ENCODE measurements at regions not wholly inside any gene's neighbourhood (a gene's known extent, or its start where the extent isn't known, plus 50 kb on each side); places are given as distances from the start of the nearest gene placed in this dataset.

DNA sequence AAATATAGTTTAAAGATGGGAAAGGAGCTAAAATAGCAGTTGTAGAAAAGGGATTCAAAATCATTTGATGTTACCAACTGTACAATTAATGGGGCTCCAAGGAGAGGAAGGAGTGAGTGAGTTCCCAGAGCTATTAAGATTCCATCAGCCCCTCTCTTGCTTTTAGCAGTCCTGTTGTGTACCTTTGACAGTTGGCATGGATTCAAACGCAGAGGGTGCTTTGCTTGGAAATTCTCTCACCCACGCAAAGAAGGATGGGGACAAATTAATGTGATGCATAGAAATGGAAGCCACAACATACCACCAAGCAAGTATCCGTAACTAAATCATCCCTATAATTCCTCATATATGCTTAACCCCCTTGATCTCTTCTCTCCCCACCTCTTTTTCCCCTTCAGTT, 461.3 kb downstream of the EBF1 start:
- TF ChIP-seq, protein P1, sequence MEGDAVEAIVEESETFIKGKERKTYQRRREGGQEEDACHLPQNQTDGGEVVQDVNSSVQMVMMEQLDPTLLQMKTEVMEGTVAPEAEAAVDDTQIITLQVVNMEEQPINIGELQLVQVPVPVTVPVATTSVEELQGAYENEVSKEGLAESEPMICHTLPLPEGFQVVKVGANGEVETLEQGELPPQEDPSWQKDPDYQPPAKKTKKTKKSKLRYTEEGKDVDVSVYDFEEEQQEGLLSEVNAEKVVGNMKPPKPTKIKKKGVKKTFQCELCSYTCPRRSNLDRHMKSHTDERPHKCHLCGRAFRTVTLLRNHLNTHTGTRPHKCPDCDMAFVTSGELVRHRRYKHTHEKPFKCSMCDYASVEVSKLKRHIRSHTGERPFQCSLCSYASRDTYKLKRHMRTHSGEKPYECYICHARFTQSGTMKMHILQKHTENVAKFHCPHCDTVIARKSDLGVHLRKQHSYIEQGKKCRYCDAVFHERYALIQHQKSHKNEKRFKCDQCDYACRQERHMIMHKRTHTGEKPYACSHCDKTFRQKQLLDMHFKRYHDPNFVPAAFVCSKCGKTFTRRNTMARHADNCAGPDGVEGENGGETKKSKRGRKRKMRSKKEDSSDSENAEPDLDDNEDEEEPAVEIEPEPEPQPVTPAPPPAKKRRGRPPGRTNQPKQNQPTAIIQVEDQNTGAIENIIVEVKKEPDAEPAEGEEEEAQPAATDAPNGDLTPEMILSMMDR (IDR thresholded peaks at IDR 0.05) = no peak
- no peak for TF ChIP-seq POLR2A (IDR thresholded peaks at IDR 0.05)
- WGBS, 2 donors = 81 to 87% methylated on average over 3 of the region's 3 CpGs
- DNase-seq (ENCODE audit: low spot score in 2 of 2) = no peak
- intact Hi-C loops (cut with DNase I; ENCODE audit: low total_unique reads) = no loop called here
- H3K4me3 ChIP-seq (ENCODE audit: low read depth, poor library complexity, severe bottlenecking) = no peak overlapping the region

DNA sequence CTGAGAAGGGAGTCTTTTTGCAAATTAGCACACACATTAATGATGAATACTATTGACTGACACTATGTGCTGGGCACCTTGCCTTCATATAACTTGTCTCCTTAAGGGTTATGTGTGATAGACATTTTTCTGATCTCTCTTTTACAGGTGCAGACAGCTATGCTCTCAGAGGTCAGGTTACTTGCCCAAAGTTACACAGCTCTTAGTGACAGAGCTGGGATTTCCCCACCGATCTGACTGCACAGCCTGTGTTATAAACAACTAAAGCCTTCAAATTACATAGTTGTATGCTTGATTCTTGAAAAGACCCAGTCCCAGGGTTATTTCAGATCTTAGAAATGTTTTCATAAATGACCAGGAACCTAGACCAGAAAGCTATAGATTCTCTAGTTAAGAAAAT, 462.7 kb downstream of the EBF1 start:
- no peak for DNase-seq (ENCODE audit: low spot score in 2 of 2)
- no peak for TF ChIP-seq POLR2A (IDR thresholded peaks at IDR 0.05)
- TF ChIP-seq, protein P1 (IDR thresholded peaks at IDR 0.05) = no peak
- no peak overlapping the region for H3K4me3 ChIP-seq (ENCODE audit: low read depth, poor library complexity, severe bottlenecking)
- WGBS, 2 donors = 0 to 59% methylated on average over 1 of the region's 1 CpG
- intact Hi-C loops (cut with DNase I; ENCODE audit: low total_unique reads) = no loop called here

DNA sequence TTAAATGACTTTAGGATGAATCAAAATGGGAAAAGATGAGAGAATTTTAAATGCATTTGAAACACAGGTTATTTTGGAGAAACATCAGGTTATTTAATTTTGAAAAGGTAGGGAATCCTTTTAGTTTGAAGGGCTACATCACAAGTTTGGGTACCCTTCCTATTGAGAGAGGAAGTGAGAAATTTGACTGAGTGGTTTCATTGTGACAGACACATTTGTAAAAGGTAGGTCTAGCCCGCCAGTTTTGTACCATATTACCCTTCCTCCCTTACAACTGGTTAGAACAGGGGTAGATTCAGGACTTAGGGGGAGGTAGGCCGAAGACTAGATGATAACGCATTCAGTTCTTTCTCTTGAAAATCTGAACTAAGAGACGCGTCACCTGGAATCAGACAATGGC, 464.2 kb downstream of the EBF1 start:
- 95 to 96% methylated on average over 5 of the region's 5 CpGs for WGBS, 2 donors

DNA sequence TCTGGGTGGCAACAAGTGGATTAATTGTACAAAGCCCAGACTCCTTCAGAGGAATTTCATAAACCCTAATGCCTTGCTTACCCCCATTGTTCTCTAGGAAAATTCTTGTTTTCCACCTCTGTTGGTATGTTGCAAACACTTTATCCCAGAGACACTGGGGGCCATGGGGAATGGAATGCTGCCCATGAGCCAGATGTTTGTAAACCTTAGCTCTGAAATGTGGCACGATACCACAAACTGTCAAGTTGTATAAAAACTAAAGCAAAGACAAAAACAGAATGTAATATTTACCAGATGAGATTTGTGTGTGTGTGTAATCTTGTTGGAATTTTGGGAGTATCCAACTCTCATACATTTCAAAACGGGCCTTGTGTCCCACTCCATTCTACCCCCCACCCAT, 465.0 kb downstream of the EBF1 start:
- TF ChIP-seq, protein P1 (IDR thresholded peaks at IDR 0.05) = no peak
- no peak for TF ChIP-seq POLR2A (IDR thresholded peaks at IDR 0.05)
- intact Hi-C loops (cut with DNase I; ENCODE audit: low total_unique reads) = no loop called here
- H3K4me3 ChIP-seq (ENCODE audit: low read depth, poor library complexity, severe bottlenecking) = no peak overlapping the region
- 32 to 33% methylated on average over 2 of the region's 2 CpGs for WGBS, 2 donors
- peak; percentile 35 to 84 for DNase-seq (ENCODE audit: low spot score in 2 of 2)

More for the DNA sequence above, 464.2 kb downstream of the EBF1 start:
- TF ChIP-seq POLR2A (IDR thresholded peaks at IDR 0.05) = no peak
- no peak overlapping the region for H3K4me3 ChIP-seq (ENCODE audit: low read depth, poor library complexity, severe bottlenecking)
- intact Hi-C loops (cut with DNase I; ENCODE audit: low total_unique reads) = no loop called here
- DNase-seq (ENCODE audit: low spot score in 2 of 2) = no peak

DNA sequence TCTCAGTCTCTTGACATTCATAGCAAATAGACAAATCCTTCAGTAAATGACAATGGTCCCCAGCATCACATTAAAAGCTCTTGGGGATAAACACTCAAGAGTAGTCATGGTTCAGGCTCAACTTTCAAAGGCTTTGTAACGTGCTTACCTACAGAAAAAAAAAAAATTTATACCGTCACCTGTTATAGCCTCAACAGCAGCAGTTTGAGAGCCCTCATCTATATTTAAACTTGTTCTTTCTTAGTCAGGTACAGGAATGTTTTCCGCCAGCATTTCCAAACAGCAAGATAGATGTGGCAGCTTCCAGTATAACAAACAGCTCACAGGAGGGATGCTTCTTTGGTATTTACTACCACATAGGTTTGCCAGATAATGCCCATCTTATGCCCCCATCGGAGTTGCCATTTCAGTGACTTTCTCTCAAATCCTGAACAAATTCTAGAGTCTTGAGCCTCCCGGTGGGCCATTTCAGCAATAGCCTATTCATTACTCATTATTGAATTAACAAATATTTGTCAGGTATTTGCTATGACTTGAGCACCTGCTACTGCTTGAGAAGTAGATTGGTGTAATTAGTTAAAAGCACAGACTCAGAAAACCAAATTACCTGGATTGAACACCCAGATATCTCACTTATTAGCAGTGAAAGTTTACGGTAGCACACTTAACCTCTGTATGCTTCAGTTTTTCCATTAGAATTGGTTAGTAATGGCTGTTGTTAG, 470.0 kb downstream of the EBF1 start:
- TF ChIP-seq, protein P1 (IDR thresholded peaks at IDR 0.05) = no peak
- TF ChIP-seq POLR2A (IDR thresholded peaks at IDR 0.05) = no peak
- 87 to 93% methylated on average over 6 of the region's 6 CpGs for WGBS, 2 donors
- intact Hi-C loops (cut with DNase I; ENCODE audit: low total_unique reads) = no loop called here
- H3K4me3 ChIP-seq (ENCODE audit: low read depth, poor library complexity, severe bottlenecking) = no peak overlapping the region
- no peak for DNase-seq (ENCODE audit: low spot score in 2 of 2)

DNA sequence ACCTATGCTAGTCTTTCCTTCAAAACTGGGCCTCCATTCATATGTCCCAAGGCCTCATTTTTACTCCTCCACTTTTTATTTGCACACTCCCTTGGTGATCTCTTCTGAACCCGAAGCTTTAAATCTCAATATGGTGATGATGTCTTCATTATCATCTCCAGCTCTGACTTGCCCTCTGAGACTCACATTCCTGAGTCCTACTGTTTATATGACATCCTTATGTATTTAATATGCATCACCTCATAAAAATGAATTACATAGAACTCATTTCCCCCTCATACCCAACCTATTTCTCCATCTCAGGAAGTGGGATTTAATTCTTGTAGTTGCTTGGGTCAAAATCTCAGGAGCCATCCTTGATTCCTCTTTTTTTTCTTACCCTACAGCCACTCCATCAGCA, 473.0 kb downstream of the EBF1 start:
- TF ChIP-seq, protein P1 (IDR thresholded peaks at IDR 0.05) = no peak
- no peak for TF ChIP-seq POLR2A (IDR thresholded peaks at IDR 0.05)
- 44 to 70% methylated on average over 1 of the region's 1 CpG for WGBS, 2 donors
- DNase-seq (ENCODE audit: low spot score in 2 of 2) = no peak
- H3K4me3 ChIP-seq (ENCODE audit: low read depth, poor library complexity, severe bottlenecking) = no peak overlapping the region
- intact Hi-C loops (cut with DNase I; ENCODE audit: low total_unique reads) = no loop called here

Data from lower leg skin (tissue), 4 donors.